Nephron progenitor cell (in vitro differentiated cells): ENCODE measurements at regions not wholly inside any gene's neighbourhood (a gene's known extent, or its start where the extent isn't known, plus 50 kb on each side); places are given as distances from the start of the nearest gene placed in this dataset.

Source experiments
- DNase-seq: peaks from one replicate; pipeline ENCODE4 v3.0.0; 2021
- H3K27ac Mint-ChIP-seq: 2 replicates; pipeline ENCODE4 v1.8.0; 2021; ENCODE audit warnings: mild to moderate bottlenecking, moderate library complexity, mixed read lengths
- H3K27me3 Mint-ChIP-seq: 2 replicates; pipeline ENCODE4 v1.8.0; 2021; ENCODE audit warnings: mild to moderate bottlenecking, low read depth, mixed read lengths; ENCODE audit not compliant: poor library complexity
- H3K36me3 Mint-ChIP-seq: 2 replicates; pipeline ENCODE4 v1.8.0; 2021; ENCODE audit warnings: low read depth, mixed read lengths
- H3K4me1 Mint-ChIP-seq: 2 replicates; pipeline ENCODE4 v1.8.0; 2021; ENCODE audit warnings: mixed read lengths
- H3K4me3 Mint-ChIP-seq: 2 replicates; pipeline ENCODE4 v1.8.0; 2021; ENCODE audit warnings: mild to moderate bottlenecking, moderate library complexity, mixed read lengths
- H3K9me3 Mint-ChIP-seq: 2 replicates; pipeline ENCODE4 v1.8.0; 2021; ENCODE audit warnings: mild to moderate bottlenecking, moderate library complexity, mixed read lengths
- TF ChIP-seq, protein P1 (sequence below): fragments of 200-600 bp; sonication (generic); IDR thresholded peaks from 2 replicates; pipeline ENCODE4 v1.5.0; 2021; ENCODE audit warnings: antibody characterized with exemption

DNA sequence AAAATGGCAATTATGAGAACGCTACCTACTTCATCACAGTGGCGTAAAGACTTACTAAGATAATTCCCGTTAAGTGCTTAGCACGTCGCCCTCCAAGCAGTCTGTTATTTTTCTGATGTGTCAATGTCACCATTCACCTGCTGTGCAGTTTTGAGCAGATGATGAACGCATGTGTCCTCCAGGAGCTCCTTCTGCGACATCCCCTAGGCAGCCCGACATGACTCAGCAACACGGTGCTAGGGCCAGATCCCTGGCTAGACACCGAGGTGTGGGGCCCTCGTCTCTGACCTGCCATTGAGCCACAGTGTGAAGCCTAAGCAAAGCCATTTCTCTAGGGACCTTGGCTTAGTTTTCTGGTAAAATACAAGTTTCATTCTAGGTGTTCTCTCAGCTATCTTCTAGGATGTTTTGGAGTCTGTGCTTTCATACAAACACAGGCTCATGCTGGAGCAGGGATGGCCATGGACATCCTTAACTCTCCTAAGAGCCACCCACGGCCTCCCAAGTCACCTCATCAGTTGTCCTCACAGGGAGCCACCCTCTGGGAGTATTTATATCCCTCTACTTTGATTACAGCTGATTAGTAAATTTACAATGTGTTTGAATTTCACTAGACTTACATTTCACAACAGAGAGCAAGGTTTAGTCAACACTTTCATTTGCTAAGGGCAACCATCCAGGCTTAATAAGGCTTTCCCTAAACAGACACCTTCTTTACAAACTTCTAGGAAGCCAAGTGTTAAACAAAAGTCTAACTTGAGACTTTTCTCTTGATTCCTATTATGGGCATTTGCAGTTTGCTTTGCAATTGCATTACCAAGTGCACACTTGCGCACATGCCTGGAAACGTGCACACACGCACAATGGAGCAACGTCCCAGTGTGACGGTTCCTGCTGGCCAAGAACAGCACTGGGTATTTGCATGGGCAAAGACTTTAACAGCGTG lies 376.8 kb upstream of the ID2 start:
- Mint-ChIP-seq H3K4me3 (no peak overlapping the region), H3K27me3 (no peaks in the 10 kb centered on the region), H3K4me1 (peaks cover 27% of the 10 kb centered on the region), H3K9me3 (no peaks in the 10 kb centered on the region), H3K36me3 (no peaks in the 10 kb centered on the region), H3K27ac (peak overlapping the region; percentile 14)
- no peak for DNase-seq
- TF ChIP-seq, protein P1, sequence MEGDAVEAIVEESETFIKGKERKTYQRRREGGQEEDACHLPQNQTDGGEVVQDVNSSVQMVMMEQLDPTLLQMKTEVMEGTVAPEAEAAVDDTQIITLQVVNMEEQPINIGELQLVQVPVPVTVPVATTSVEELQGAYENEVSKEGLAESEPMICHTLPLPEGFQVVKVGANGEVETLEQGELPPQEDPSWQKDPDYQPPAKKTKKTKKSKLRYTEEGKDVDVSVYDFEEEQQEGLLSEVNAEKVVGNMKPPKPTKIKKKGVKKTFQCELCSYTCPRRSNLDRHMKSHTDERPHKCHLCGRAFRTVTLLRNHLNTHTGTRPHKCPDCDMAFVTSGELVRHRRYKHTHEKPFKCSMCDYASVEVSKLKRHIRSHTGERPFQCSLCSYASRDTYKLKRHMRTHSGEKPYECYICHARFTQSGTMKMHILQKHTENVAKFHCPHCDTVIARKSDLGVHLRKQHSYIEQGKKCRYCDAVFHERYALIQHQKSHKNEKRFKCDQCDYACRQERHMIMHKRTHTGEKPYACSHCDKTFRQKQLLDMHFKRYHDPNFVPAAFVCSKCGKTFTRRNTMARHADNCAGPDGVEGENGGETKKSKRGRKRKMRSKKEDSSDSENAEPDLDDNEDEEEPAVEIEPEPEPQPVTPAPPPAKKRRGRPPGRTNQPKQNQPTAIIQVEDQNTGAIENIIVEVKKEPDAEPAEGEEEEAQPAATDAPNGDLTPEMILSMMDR, result no peak

DNA sequence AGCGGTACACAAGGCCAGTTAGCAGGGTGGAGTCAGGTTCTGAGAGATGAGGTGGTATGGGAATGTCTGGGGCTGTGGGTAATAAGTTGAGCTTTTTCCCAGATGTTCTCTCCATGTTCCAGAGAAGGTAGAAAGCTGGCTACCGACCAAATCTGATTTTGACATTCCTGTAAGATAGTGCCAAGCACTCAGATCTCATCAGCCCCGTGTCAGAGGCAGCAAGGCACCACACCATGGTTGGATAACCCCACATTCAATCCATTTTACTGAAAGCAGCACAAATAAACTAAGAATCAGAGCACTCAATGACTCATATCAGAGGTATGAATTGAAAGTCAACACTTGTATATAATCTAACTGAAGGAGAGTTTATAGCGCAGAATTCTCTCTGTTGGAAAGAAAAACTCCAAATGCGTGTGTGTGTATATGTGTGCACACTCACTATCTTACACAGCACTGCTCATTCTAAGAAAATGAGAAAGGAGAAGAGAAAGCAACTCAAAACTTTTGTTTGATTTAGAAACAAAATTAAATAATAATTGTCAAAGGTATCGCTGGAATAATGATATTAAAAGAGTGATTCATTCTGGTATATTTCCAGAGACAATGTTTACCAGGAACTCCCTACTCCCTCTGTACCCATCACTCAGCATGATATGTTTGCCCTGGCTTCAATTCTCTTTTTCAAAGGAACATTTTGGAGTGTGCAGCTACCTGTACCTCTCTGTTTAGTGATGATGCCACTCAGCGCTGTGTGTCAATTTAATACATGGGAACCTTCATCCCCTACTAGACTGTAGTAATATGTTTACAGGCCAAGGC lies 375.1 kb upstream of the ID2 start:
- DNase-seq, result no peak

DNA sequence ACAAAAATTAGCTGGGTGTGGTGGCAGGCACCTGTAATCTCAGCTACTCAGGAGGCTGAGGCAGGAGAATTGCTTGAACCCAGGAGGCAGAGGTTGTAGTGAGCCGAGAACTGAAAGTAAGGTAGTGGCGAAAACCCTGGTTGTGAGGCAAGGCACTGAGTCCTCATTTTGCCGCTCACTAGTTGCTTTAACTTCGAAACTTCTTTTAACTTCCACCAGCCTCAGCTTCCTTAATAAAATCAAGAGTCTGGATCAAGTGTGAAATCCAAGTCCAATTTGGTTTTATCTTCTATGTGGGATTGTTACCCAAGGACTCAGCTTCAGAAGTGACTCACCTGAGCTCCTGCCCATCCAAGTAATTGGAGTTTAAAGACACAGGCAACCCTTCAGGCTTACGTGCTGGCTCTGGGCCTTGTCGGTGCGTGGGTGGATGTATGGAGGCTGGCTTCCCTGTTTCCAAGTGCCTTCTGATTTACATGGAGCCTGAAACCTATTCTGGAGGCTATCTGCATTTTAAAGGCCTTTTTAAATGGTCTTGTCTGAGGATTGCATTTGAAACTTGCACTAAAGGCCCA lies 374.2 kb upstream of the ID2 start:
- H3K27ac Mint-ChIP-seq, result no peak overlapping the region
- H3K4me1 Mint-ChIP-seq, result peaks cover 47% of the 10 kb centered on the region
- H3K4me3 Mint-ChIP-seq, result no peak overlapping the region
- no peak for DNase-seq
- H3K27me3 Mint-ChIP-seq, result peaks cover 2% of the 10 kb centered on the region
- no peaks in the 10 kb centered on the region for H3K36me3 Mint-ChIP-seq
- peaks cover 4% of the 10 kb centered on the region for H3K9me3 Mint-ChIP-seq
- TF ChIP-seq, protein P1, result no peak

More for the DNA sequence above, 375.1 kb upstream of the ID2 start:
- Mint-ChIP-seq H3K27me3 (peaks cover 2% of the 10 kb centered on the region), H3K27ac (no peak overlapping the region), H3K9me3 (peaks cover 4% of the 10 kb centered on the region), H3K4me1 (peaks cover 39% of the 10 kb centered on the region), H3K4me3 (no peak overlapping the region), H3K36me3 (no peaks in the 10 kb centered on the region)
- TF ChIP-seq, protein P1, result no peak

DNA sequence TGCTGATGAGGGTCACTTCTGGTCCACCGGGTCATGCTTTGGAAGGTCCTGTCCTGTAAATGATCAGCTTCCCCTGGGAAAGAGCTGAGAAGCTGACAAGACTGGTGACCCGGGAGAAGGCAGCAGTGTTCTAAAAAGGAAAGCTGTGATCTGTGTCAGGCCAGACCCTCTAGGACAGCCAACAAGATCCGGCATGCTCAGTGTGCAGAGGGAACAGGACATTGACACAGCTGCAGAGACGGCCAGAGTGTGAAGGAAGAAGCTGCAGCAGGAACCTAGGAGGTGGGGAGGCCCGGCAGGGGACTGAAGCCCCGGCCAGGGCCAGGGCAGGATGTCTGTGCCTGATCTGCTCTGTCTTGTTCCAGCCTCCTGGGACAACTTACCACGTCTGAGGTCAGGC lies 372.7 kb upstream of the ID2 start:
- Mint-ChIP-seq H3K4me3 (no peak overlapping the region), H3K36me3 (no peaks in the 10 kb centered on the region), H3K27me3 (peaks cover 2% of the 10 kb centered on the region), H3K9me3 (peaks cover 4% of the 10 kb centered on the region), H3K27ac (no peak overlapping the region), H3K4me1 (peaks cover 51% of the 10 kb centered on the region)
- no peak for DNase-seq
- TF ChIP-seq, protein P1, result no peak

DNA sequence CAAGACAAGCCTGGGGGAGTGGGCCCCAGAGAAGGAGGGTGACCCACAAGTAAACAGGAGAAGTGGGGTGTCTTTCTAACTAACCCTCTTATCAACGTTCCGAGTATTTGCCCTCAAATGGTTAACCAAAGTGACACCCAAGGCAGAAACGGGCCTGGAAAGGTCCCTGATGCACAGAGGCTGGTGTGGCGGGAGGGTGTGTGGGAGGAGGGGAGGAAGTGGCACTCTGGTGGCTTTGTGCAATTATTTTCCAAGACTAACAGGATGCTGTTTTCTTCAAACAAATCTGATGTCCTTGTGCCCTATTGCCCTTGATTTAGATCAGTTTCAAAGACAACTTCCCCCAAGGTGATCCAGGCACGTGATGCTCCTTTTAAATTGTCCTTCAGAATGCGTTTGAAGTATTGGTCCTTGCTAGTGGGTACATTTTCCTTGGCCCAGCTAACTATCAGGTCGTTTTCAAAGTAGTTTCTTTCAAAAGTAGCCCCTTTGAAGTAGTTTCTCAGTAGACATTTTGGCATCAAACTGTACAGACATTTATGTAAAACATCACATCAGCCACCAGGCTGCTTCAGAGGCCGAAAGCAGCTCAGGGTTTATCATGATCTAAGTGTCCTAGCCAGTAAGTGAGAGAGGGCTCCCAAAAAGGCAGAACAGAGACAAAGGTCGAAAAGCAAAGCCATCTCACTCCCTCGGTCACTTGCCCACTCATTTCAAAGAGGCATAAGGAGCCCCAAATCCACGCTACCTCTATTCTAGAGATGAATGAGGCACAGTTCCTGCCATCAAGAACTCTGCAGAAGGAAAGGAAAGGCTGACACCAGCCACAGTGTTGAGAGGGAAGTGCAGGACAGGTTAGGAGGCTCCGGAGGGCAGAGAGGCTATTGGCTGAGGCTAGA lies 371.1 kb upstream of the ID2 start:
- DNase-seq, result no peak
- Mint-ChIP-seq H3K27me3 (peaks cover 2% of the 10 kb centered on the region), H3K9me3 (peaks cover 4% of the 10 kb centered on the region), H3K36me3 (no peaks in the 10 kb centered on the region), H3K4me1 (peaks cover 56% of the 10 kb centered on the region), H3K27ac (no peak overlapping the region), H3K4me3 (no peak overlapping the region)
- TF ChIP-seq, protein P1, result no peak
